Stimulated activated CD4-positive, alpha-beta T cell treated with anti-CD3 and anti-CD28 coated beads, Interleukin-1b, Interleukin-23, amount 100 ng/mL, for 4 hours (primary cell): ENCODE measurements at regions not wholly inside any gene's neighbourhood (a gene's known extent, or its start where the extent isn't known, plus 50 kb on each side); places are given as distances from the start of the nearest gene placed in this dataset.

ENCODE experiments used
- DNase-seq, 2 donors: peaks; one replicate each; pipeline ENCODE4 v3.0.0-alpha.2; 2020; ENCODE audit warnings: low read depth in 2 of 2

GRCh38 chr16:65522412-65522811 is 400.5 kb upstream of the CDH11 start:
- no peak for DNase-seq

DNA sequence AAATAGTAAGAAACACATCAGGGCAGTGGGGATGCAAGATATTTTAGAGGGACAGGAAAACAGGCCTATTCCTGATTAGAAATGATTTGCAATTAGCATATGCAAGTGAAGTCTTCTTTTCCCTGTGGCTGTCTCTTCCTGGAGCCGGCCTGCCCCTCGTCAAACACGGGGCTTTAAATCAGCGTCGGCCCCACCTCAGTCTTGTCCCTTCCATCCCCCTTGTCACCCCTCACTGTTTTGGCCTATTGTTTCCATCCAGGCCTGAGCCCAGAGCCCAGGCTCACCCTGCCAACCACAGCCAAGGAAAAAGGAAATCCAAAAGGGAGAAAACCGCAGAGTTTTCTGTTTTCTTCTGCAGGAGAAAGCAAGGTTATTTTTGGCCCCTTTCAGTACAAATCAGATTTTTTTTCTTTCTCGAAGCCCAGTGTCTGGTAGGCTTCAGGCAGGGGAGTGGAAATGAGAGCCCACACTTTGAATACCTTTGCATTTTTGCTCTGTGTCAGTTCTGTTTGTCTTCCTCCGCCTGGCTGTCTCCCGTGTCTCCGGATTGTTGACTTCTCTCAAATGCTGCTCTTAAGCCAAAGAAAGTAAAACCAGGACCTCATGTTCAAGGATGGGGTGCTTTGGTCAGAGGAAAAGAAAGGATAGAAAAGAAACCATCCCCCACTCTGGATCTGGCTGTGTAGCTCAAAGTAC is 399.9 kb upstream of the CDH11 start:
- DNase-seq, result no peak

DNA sequence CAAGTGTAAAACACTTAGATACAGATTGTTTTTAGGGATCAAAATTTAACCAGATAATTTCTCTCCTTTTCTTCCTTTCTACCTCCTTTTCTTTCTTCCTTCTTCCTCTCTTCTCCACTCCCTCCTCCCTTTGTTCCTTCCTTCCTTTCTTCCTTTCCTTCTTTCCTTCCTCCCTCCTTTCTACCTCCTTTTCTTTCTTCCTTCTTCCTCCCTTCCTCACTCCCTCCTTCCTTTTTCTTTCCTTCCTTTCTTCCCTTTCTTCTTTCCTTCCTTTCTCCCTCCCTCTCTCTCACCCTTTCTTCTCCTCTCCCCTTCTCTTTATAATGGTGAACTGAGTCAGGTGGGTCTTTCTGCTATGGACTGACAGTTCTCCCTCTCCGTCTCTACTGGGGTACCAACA is 397.5 kb upstream of the CDH11 start:
- DNase-seq, result no peak

DNA sequence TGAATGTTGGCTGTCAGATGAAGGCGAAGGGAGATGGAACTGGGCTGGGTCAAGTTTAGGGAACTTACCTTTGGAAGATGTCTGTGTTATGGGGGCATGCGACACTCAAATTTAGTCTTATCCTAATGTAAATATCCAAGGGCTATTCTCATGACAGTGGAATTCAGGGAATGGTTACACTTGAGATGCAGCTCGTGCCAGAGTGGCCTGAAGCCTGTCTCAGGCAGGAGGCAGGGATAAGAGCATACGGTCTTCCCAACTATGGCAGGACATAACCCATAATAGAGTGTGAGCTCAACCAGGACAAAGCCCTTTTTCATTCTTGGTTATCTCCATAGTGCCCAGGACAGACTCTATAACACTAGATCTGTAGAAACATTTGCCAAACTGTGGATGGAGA is 393.3 kb upstream of the CDH11 start:
- DNase-seq, result no peak

DNA sequence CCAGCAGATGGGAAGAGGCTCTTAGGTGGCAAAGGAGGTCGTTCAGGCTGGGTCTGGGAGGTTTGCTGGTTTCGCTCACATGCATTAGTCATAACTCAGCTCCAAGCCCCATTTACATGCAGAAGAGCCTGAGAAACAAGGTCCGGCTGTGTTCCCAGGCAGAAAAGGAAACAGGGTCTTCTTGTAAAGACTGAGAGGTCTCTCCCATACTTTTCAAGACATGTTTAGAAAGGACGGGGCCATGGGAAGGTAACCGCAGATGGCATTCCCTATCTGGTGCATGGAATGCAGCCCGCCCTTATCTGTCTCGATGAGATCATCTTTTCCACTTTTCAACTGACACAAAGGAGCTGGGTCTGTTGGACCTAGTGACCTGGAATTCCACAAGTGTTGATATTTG is 389.0 kb upstream of the CDH11 start:
- no peak for DNase-seq

DNA sequence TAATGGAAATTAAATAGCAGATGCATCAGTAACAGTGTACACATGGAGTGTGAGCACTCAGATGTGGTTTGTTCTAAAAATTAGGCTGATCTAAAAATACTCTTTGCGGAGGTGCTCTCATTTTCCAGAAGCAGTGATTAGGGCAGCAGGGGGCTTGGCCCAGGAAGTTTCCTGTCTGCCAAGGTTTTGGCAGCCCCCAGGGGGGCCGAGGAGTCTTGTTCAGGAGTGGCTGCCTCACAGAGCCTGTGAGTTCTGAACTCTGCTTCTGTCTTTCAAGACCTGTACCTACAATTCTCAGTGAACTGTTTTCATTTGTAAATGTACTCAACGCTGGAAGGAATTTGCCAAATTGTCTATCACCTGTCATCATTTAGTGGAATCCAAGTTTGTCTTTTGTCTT is 388.4 kb upstream of the CDH11 start:
- DNase-seq, result no peak

DNA sequence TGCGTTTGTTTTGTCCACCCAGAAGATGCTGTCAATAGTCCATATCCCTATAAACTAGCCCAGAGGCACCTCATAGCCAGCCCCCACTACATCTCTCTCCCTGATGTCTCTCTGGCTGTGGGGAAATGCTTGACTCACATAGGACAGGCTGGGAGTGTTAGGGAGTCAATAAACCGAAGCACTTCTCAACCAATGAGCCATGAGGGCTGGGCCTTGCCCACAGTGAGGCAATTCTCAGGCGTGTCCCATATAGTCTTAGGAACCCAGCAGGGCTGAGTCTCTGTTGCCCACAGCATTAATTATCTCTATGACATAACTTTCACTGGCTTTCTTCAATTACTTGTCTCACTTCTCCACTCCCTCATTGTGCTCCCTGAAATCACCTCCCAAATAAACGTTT is 387.3 kb upstream of the CDH11 start:
- no peak for DNase-seq

GRCh38 chr16:65500919-65501318 is 379.1 kb upstream of the CDH11 start:
- DNase-seq, result no peak

- DNase-seq, result no peak
Measured at GRCh38 chr16:65500007-65500406, 378.1 kb upstream of the CDH11 start.

- no peak for DNase-seq
Measured at GRCh38 chr16:65499566-65499965, 377.7 kb upstream of the CDH11 start.

DNA sequence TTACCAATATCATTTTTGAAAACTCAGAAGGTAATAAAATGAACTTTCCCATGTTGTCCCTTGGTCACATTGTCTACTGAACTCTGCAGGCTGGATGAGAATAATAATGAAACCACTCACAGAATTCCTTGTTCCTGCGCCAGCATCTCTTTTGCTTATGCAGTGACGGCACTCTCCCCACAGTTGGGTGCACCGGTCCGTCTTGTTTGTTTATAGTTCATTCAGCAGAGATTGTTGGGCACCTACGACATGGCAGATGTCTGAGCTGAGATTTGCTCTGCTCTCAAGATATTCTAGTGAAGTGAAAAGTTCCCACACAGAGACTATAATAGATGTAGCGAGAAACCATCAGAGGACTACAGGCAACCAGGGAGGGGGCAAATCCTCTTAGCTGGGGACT is 375.7 kb upstream of the CDH11 start:
- no peak for DNase-seq

DNA sequence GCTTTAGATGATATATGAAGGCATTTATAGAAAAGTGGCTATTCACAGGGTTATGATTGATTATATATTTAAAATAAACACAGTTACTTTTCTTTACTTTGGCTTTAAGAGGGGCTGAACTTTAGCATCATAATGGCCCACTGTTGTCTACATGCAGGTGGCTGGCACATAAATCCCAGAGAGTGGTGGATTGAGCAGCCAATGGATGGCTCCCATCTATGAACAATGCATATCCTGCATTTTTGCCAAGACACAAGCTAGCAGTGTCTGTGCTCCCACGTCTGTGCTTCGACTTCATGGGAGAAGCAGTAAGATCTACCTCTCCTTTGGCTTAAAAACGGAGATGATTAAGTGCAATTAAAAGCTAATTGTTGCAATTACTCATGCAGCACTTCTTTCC is 373.2 kb upstream of the CDH11 start:
- no peak for DNase-seq

DNA sequence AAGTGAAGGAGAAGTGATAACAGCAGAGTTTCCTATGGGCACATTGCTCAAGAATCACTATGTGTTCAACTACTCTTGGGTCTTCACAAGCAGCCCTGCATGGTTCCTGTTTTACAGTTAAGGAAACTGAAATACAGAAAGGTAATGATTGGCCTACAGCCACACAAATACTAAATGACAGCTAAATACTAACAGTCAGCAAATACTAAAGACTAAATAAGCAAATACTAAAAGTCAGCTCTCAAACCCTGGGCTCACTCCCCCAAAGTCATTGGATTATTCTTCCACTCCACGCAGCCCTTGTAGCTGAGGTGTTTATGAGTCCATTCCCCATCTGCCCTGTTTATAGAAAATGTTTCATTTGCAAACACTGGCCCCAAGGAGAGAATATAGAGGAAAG is 372.7 kb upstream of the CDH11 start:
- no peak for DNase-seq

DNA sequence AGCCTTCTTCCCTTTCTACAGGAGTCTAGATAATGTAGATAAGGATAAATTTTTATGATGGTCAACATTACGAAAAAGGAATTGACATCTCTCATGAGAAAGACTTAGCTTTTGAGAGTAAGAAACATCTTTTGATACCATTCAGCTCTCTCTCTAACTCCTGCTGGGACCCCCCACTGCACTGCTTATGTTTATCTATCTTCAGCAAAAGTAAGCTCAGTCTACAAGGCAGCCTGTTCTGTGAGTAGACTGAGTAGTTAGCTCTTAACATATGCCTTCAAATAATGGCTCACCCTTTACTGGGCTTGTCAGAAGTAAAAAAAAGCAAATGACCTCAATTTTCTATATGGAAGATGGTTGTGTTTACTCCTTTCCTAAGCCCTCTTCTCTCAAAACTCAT is 372.2 kb upstream of the CDH11 start:
- DNase-seq, result no peak

- DNase-seq, result no peak
Measured at GRCh38 chr16:65490286-65490685, 368.4 kb upstream of the CDH11 start.

DNA sequence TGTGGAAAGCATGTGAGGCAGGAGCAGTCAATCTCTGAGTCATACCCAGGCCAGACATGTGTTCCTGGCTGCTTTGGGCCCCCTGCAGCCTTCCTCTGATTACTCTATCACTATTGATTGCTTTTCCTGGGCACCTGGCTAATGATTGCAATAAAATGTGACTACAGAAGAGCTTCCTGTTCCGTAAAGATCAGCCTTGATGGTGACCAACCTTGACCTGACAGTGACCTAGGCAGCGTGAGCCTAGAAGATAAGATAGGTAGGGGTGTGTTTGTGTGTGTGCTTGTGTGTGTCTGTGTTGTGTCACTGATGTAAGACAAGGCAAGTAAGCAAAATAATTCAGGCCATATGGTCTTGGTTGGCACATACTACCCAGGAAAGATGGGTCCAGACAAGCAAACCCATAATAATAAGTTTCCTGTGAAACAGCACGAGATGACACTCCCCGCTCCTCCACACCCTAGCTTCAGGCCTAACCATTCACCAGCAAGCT is 367.7 kb upstream of the CDH11 start:
- DNase-seq, result no peak

DNA sequence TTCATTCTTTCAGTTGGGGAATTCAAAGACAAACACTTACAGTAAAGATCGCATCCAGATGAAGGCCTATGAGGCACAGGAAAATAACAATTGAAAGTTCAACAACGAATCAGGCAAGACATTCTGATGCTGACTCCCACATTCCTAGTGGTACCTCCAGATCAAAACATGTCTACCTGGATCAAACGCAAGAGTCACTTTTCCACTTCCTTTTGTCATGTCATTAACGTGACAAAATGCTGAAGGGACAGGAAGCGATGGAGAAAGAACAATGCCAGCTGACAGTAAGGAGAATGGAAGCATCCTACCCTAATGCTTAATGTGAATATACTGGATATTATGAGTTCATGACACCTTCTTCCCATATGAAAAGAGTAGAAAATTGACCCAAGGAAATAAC is 365.4 kb upstream of the CDH11 start:
- no peak for DNase-seq

GRCh38 chr16:65481956-65482355 is 360.1 kb upstream of the CDH11 start:
- no peak for DNase-seq

DNA sequence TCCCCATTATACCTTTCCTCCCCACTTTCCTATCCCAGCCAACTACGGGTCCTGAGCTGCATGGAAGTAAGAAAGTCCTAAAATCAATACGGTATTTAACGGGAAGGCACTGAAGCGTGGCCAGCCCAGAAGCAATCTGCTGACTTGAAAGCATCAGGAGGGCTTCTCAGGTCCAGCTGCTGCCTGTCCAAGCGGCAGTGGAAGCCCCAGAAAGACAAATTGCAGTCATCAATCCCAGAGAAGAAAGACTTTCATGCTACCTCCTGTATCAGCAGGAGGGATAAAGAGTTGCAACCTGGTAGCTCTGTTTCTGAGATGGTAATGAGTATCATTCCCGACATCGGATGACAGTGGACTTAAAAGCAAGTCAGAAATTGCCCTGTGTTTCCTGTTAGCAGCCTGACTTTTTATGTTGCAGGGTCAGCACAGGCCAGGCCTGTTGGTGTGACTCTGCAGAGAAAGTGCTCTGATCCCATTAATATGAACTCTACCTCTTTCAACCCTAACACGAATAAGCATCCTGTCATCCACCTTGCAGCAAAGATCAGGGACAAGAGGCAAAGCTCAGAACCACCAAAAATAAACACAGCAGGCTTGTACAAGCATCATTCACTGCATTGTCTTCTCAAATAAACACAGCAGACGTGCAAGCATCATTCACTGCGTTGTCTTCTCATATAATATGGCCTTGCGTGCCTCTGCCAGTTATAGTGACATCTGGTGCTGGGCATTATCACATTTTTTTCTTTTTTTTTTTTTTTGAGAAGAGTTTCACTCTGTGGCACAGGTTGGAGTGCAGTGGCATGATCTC is 358.6 kb upstream of the CDH11 start:
- DNase-seq, result no peak

- DNase-seq, result no peak
Measured at GRCh38 chr16:65476448-65476955, 354.6 kb upstream of the CDH11 start.

DNA sequence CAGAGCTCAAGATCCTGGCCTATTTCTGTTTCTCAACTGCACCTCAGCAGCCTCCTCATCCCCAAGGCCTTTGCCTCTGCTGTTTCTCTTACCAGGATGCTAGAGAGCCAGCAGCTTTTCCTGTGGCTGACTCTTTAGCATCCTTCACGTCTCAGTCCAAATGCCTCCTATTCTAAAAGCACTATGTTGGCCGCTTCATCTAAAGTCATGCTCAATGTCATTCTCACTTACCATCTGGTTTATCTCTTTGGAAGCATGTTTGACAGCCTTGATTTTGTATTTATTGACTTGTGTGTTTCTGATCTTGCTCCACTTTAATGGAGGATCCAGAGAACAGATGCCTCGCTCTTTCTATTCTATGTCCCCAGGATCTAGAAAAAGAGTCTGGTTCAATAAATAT is 351.8 kb upstream of the CDH11 start:
- no peak for DNase-seq

DNA sequence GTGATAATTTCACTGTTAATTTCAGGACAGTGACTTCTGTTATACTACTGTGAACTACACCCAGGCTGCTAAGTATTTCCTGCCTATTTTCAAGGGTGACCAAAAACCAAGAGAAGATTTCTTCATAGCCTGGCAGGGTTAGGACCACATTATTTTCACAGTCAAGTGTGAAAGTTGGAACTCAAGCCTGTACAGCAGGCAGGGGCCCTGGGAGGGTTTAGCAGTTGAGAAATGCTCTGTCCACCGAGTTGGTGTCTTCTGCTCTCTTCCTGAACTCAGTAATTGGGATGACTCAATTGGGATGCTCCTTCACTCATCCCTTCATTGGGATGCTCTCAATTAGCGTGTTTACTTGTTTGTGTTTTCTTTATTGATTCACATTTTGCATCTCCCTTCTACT is 347.3 kb upstream of the CDH11 start:
- DNase-seq, result no peak

DNA sequence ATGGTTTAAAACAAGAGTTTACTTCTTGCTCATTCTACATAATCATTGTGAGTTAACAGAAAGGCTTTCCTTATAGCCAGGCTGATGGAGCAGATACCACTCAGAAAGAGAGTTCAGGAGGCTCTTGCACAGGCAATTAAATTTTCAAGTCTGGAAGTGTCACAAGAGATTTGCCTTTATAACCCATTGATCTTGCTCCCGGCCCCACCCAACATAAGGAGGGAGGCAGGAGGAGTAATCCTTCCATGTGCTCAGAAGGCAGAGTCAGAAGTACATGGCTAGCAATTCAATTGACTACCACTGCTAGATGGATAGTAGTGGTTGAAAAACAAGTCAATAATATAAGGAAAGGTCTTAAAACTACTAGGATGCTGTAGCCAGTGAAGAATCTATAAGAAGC is 346.3 kb upstream of the CDH11 start:
- no peak for DNase-seq
